HG03025 (cell line): ENCODE measurements at regions not wholly inside any gene's neighbourhood (a gene's known extent, or its start where the extent isn't known, plus 50 kb on each side); places are given as distances from the start of the nearest gene placed in this dataset.
"Not testable (repeated sequence)": the region's sequence is repeated elsewhere in the genome, so short reads cannot be mapped to it uniquely, and the experiment has no call there.

ENCODE experiments used
- ATAC-seq: cut with Tn5 transposase; IDR thresholded peaks from one replicate; pipeline ENCODE4 v1.9.1; 2021; ENCODE audit warnings: mild to moderate bottlenecking, moderate library complexity; ENCODE audit not compliant: unreplicated experiment, low FRiP score

DNA sequence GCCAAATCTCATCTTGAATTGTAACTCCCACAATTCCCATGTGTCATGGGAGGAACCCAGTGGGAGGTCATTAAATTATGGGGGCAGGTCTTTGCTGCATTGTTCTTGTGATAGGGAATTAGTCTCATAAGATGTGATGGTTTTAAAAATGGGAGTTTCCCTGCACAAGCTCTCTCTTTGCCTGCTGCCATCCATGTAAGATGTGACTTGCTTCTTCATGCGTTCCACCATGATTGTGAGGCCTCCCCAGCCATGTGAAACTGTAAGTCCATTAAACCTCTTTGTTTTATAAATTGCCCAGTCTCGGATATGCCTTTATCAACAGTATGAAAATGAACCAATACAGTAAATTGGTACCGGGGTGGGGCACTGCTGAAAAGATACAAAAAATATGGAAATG is 974.5 kb downstream of the MCTP2 start:
- not testable (repeated sequence) for ATAC-seq

DNA sequence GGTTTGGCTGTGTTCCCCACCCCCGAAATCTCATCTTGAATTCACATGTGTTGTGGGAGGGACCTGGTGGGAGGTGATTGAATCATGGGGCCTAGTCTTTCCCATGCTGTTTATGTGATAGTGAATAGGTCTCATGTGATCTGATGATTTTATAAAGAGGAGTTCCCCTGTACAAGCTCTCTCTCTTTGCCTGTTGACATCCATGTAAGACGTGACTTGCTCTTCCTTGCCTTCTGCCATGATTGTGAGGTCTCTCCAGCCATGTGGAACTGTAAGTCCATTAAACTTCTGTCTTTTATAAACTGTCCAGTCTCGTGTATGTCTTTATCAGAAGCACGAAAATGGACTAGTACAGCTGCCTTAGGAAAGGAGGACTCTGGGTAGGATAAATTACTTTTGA is 976.7 kb downstream of the MCTP2 start:
- no peak for ATAC-seq

DNA sequence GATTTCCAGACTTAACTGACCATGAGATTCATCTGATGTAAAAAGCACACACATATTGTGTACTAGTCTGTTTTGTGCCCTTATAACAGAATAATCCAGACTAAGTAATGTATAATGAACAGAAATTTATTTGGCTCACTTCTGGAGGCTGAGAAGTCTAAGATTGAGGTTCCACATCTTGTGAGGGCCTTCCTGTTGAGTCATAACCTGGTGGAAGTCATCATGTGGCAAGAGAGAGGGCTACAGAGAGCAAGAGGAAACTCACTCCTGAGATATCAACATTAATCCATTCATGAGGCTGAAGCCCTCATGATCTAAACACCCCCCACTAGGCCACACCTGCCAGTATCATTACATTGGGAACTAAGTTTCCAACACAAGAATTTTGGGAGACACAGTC is 977.6 kb downstream of the MCTP2 start:
- no peak for ATAC-seq

DNA sequence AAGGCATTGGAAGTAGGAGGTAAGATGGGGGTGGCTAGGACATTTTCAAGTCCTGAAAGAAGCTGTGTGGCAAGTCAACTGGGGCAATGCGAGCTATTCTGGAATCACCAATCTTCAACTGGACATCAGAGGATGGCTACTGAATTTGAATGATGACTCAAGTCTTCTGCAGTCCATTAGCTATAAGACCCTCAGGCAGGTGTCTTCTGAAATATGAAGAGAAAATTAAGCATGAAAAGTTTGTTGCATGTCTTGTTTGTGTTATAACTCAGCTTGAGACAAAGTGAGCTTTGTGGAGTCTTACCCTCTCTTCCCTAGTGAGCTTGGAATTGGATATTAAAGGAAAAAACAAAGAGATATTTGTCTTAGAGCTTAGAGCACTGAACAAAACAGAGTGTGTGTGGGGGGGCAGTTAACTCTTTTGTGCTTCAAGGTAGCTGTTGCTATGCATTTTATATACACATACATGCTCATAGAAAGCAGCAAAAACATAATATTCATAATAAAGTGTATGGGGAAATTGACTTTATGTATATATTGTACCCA is 979.1 kb downstream of the MCTP2 start:
- no peak for ATAC-seq

DNA sequence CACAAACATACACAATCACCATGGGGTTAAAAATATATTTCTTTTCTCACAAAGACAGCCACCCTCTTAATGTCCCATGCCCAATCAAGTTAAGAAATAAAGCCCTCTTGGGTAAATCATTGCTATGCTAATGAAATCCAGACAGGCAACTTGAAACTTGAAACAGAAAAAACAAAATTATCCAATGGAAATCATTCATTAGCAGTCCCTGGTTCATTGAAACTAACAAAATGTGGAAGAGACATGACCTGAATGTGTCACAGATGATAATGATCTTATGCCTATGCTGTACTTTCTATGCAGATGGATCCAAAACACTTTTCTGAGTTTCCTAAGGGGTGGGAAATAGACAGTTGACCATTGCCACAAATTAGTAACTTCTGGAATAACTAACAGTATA is 983.7 kb downstream of the MCTP2 start:
- ATAC-seq, result no peak

DNA sequence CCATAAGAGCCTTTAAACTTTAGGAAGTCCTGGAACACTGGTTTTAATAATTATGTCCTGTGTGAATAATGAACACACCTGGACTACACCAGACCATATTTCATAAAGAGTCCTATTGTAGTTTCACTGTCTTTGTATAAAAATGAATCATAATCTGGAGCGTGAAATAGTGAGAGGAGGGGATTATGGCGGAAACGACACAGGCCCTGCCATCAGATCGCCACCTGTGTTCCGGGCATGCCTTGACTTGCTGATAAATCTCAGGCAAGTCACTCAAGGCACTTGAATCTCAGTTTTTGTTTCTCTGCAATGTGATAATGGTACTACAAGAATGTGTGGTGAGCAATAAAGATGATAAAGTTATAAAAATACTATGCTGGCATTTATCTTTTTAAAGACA is 995.5 kb downstream of the MCTP2 start:
- ATAC-seq, result no peak

DNA sequence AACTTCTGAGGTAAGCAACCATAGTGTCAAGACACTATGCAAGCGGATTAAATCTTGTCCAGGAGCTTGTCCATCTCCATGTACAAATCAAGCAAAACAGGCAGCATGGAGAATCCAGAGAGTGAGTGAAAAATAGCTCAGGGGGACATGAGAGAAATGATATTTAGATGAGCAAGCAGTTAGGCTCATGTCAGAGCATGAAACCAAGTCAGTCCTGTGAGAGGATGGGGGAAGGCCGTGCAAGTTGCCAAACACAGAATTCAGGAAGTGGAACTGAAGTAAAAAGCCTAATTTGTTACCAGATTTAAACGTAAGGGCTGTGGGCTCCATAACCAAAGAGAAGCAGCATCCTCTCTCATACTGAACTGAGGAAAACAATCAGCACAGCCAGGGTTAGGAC is 995.9 kb downstream of the MCTP2 start:
- no peak for ATAC-seq

DNA sequence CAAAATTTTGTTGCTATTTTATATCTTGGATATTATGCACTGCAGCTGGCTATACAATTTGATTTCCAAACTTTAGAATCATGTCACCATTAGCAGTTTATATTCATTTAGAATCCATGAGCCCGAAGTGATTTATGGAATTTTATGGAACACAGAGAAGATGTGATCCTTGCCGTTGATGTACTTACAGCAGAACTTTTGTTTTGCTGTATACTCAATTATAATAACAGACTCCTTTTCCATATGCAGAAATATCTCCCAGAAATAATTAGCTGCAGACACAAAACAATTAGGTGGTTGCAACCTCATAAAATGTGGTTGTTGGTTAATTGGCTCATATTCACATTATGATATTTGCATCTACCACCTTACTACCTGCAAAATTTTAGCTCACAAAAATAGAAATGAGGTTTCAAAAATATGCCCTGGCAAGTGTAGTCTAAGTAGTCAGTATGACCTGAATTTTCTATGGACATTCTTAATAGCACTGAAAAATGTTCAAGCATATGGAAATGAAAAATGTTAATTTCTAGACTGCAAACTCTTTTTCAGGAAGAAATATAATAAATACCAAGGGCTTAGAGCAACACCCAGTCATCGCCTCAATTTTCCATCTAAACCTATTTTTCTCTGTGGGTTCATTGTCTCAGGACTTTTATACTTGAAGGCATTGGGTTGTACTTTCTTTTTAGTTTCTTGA is 997.6 kb downstream of the MCTP2 start:
- ATAC-seq, result no peak

DNA sequence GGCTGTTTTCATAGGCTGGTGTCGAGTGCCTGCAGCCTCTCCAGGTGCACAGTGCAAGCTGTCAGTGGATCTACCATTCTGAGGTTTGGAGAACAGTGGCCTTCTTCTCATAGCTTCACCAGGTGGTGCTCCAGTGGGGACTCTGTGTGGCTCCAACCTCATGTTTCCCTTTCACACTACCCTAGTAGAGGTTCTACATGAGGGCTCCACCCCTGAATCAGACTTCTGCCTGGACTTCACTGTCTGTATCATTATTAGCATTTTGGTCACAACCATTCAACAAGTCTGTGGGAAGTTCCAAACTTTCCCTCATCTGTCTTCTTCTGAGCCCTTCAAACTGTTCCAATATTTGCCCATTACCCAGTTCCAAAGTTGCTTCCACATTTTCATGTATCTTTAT is 1003.7 kb downstream of the MCTP2 start:
- ATAC-seq, result no peak

DNA sequence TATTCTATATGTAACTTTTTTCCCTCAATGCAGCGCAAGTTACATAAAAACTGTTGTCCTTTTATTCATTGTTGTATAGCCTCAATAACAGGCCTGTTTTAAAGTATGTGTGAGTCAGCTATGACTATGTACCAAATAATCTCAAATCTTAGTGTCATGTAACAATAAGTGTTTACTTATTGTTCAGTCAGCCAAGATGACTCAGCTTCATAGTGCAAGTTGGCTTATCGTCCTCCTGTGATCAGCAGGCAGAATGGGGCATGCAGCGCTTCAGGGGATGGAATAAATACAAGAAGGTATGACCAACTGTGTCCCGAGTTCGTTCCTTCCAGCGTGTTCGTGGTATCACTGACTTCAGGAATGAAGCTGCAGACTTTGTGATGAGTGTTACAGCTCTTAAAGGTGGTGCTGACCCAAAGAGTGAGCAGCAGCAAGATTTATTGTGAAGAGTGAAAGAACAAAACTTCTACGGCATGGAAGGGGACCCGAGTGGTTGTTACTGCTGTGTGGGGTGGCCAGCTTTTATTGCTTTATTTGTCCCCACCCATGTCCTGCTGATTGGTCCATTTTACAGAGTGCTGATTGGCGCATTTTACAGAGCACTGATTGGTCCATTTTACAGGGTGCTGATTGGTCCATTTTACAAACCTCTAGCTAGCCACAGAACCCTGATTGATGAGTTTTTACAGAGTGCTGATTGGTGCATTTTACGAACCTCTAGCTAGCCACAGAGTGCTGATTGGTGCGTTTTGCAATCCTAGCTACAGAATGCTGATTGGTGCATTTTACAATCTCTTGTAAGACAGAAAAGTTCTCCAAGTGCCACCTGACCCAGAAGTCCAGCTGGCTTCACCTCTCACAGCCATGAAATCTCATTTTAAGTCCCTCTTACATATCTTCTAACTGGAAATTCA is 1016.0 kb downstream of the MCTP2 start:
- ATAC-seq, result no peak

DNA sequence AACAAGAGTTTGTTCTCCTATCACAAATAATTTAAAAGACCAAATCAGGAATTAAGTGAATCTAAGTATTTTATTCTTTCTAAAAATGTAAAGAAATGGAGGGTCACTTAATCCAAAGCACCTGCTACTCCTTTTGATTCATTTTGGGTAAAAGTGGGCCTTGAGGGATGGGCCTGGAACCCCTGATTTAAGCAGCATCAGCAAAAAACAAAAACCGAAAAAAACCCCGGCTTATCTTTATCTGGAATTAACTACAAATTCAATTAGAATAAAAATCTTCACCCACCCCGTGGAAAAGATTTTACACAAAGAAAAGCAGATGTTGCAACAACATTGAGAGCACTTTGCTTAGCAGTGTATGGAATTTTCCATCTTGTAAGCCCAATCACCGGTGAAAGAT is 1018.2 kb downstream of the MCTP2 start:
- no peak for ATAC-seq

DNA sequence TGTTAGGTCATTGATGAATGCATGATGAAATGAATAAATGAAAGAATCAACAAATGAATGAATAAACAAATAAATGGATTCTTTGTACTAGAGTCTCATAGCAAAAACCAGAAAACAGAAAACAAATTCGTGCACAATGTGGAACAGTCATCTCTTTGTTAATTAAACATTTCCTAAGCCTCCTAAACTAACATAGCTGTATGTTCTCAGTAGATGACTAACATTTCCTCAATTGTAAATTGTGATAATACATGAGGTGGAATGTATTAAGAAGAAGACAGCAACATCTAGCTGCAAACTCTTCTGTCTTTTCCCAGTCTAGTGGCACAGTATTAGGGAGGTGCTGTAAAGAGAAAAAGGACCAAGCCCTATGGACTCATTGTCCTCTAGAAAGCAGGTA is 1021.0 kb downstream of the MCTP2 start:
- ATAC-seq, result no peak

DNA sequence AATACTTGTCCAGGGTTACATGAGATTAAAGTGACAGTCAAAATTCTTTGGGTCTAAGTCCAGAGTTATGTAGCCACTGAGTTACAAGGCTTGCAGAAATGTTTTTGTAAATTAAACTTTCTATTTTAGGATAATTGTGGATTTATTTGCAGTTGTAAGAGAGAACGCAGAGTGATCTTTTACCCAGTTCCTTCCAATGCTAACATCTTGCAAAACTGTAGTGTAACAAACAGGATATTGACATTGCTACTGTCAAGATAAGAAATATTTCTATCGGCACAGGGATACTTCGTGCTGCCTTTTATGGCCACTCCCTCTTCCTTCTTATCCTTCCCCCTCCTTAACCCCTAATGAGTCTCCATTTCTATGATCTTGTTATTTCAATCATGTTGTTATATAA is 1022.9 kb downstream of the MCTP2 start:
- no peak for ATAC-seq

DNA sequence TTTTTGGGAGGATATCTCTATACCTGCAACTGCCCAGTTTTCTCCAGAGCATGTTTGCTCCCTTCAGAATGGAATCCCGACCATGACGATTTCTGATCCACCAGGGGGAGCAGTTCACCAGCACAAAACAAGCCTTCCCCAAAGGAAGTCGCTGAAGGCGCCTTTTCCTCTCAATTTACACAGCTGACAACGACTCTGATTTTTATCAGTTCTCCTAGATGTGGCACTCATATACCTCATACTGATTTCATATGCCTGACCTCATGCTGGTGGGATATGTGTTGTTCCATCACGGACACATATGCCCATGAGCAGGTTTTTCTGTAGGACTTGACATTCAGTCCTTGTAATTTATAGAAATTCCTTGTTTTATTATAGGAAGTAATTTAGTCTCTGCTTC is 1028.2 kb downstream of the MCTP2 start:
- ATAC-seq, result no peak

DNA sequence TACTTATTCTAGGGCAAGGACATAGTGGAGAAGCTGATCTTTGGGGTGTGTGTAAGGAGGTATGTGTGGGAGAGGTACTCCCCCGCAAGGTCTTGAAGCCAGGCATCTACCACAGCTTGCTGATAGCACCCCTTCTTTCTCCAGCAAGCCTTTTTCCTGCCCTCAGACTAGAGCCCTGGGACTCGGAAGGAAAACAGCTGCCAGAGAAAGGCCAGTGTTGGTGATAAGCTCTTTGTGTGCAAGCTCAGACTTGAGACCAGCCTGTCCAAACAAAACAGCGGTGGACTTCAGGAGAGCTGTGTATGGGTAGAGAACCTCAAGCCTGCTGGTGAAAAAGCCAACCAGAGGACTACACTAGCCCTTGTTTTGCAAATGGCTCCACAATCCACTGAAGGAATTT is 1028.6 kb downstream of the MCTP2 start:
- ATAC-seq, result no peak

DNA sequence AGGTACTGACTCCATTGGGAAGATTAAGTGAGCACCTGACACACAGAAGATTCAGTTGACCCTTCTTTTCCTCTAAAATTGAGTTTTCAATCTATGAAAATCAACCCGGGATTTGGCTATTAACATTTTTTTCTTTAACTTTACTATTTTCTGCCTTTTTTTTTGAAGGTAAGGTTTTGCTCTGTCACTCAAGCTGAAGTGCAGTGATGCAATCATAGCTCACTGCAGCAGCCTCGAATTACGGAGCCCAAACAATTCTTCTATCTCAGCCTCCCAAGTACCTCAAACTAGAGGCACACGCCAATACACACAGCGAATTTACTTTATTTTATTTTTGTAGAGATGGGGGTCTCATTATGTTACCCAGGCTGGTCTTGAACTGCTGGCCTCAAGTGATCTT is 1029.5 kb downstream of the MCTP2 start:
- ATAC-seq, result no peak

DNA sequence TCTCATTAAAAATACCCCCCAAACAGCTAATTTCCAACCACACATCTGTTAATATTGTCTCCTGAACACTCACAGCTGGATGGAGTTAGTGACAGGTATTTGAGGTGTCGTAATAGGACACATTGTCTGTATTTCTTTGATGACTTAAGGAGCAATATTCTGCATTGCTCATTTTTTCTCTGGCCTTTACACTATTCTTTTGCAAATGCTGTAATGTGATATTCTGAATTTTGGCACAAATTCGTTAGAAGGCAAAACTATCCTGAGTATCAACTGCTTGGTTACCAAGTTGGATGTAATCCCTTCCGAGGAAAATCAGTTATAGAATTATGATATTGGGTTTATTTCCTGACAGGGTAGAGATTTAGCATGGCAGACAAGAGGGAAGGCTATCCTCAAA is 1030.2 kb downstream of the MCTP2 start:
- ATAC-seq, result no peak

DNA sequence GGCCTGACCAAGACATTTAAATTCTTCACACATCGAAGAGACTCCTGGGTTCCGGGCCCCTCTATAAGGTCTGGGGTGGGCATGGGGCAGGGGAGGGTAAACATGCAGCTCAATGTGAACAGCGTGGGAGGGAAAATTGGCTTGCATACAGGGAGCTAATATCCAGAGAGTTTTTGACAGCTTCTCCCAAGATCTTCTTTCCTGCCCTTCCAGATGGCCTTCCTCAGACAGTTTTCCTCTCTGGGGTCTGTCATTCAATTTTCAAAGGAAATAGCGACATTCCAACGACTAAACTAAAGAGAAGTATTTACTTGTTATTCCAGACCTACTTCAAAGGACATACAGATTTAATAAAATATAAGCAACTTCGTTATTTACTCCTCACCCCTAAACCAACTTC is 1030.6 kb downstream of the MCTP2 start:
- no peak for ATAC-seq

DNA sequence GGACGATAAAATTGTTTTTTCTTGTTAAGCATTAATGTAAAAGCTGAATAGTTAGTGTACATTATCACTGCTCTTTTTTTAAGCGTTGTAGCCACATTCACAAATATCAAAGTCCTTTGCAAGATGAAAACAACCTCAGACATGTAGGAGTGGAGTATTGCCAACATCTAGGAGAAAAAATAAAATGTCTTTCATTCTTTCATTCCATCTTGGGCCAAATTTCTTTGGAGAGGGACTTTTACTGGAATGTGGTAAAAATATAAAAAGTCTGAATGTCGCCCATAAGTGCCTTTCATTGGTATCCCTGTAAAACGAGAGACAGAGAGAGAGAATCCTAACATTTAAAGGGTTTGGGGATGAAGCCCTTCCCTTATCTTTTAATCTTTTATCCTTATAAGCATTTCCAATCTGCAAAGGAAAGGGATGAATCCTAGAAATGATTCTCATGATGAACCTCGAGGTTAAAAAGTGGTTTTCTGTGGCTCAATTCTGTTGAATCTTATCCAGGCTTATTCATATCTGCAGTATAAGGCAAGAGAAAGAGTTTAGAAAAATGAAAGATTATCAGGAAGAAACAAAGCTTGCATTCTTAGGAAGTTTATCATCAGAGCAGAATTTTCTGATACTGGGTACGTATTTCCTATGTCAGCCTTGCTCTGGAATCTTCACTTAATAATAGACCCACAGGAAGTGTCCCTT is 1031.7 kb downstream of the MCTP2 start:
- ATAC-seq, result no peak

DNA sequence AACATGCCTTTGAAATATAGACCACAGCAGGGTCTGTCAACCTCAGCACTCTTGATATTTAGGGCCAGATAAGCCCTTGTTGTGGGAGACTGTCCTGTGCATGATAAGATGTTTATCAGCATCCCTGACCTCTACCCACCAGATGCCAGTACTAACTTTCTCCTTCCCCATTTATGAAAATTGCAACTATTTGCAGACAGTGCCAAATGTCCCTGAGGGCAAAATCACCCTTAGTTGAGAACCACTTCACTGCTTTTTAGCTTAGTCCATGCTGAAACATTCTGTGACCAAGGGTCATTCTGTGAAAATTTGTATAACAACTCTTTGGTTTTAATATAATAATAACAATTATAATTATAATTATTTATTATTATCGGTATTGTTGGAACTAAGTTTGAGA is 1032.4 kb downstream of the MCTP2 start:
- ATAC-seq, result no peak

DNA sequence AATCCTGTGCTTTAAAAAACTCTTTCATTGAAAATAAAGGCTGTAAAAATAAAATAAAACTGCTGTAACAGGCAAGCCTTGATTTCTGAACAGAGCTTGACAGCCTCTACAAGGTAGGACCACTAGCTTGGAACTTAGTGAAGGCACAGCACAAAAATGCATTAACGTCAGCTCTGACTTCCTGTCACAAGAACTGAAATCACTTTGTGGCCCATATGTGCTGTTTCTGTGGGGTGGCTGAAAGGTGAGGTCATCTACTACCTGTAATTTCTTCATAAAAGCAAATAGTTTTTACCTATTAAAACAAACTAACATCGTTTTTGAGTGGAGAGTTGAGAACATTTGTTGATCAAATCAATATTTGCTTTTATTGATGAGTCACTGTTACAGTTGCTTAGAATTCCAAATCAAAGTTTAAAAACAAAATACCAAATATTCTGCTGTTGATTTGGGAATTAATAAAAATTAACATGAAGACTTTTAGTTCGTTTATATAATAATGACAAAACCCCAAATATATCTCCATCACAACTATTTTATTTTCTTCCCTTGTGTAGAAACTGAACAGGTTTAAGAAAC is 1034.1 kb downstream of the MCTP2 start:
- ATAC-seq, result no peak
